H1 (cell line): ENCODE measurements at regions not wholly inside any gene's neighbourhood (a gene's known extent, or its start where the extent isn't known, plus 50 kb on each side); places are given as distances from the start of the nearest gene placed in this dataset.

ENCODE experiments used
- CTCF ChIP-seq, 3 experiments: IDR thresholded peaks; 1 replicate in 2 of 3; 2 replicates in 1 of 3; pipeline versions ENCODE4 v1.5.1 to v1.6.1; 2011; ENCODE audit warnings: low read length in 3 of 3, mild to moderate bottlenecking in 3 of 3, inconsistent platforms in 2 of 3, low read depth in 1 of 3, moderate library complexity in 1 of 3; ENCODE audit not compliant: insufficient read depth in 1 of 3; ENCODE audit errors: control extremely low read depth in 1 of 3
- EZH2 ChIP-seq: fragments of 200-600 bp; sonication (generic); IDR thresholded peaks from 2 replicates; pipeline ENCODE4 v1.7.1; 2012; ENCODE audit warnings: low read depth, mild to moderate bottlenecking, moderate library complexity, low read length, inconsistent platforms; ENCODE audit not compliant: severe bottlenecking
- SRF ChIP-seq: IDR thresholded peaks from 2 replicates; pipeline ENCODE4 v1.6.1; 2011; ENCODE audit warnings: mild to moderate bottlenecking, low read depth, low read length, moderate library complexity
- SUZ12 ChIP-seq: fragments of 200-600 bp; sonication (generic); IDR thresholded peaks from 2 replicates; pipeline ENCODE4 v1.6.1; 2012; ENCODE audit warnings: mild to moderate bottlenecking, inconsistent platforms, low read length, moderate library complexity, mixed read lengths
- YY1 ChIP-seq: IDR thresholded peaks from 2 replicates; pipeline ENCODE4 v1.6.1; 2011; ENCODE audit warnings: low read depth, mild to moderate bottlenecking, low read length

DNA sequence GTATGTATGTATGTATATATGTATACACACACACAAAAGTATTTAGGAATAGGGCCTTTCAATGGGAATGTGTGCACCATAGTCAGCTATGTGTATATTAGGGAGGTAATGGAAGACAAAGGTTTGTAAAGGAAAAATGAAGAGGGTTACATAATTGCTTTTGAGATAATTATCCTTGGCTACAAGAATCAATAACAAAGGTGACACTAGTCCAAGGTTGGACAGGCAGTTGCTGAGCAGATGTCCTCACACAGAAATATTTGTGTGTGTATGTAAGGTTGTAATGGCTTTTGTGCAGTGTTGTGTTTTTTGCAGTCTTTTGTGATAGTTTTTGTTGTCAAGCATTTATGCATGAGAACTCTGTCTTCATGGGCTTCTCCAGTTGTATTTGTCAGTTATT, 157.9 kb upstream of the MARCKS start:
- TF ChIP-seq SUZ12 (no peak), YY1 (no peak), SRF (no peak), EZH2 (no peak), CTCF (IDR thresholded peaks at IDR 0.05; ENCODE audit: control extremely low read depth in 1 of 3, insufficient read depth in 1 of 3, low read depth in 1 of 3, low read length in 3 of 3) (no peak)
